A673 (cell line): ENCODE measurements at regions not wholly inside any gene's neighbourhood (a gene's known extent, or its start where the extent isn't known, plus 50 kb on each side); places are given as distances from the start of the nearest gene placed in this dataset.

Experiments
- BruUV-seq: library from RNA; stranded (reverse); fragments of 400-500 nt; replicated peaks from 2 replicates; lab custom pipeline; 2021; lab: Mats Ljungman, UMichigan
- CTCF ChIA-PET: fragments of 300-600 bp; sonication (Branson Sonifier 250); formaldehyde crosslinking; loops from one replicate; lab custom pipeline; 2022; ENCODE audit warnings: antibody characterized with exemption; lab: Charles Lee
- POLR2A ChIA-PET: fragments of 300-600 bp; sonication (Branson Sonifier 250); formaldehyde crosslinking; loops from one replicate; lab custom pipeline; 2022; ENCODE audit warnings: antibody characterized with exemption; ENCODE audit not compliant: low non-redundant PET; lab: Charles Lee
- DNase-seq: peaks from one replicate; pipeline ENCODE4 v3.0.0-alpha.2; 2015; ENCODE audit warnings: low spot score
- H3K27ac ChIP-seq: fragments of 200-600 bp; sonication (generic); 2 replicates; pipeline ENCODE4 v1.5.1; 2016; ENCODE audit warnings: mixed run types, low read depth, mild to moderate bottlenecking, mixed read lengths, antibody characterized with exemption, low read length; ENCODE audit not compliant: poor library complexity, severe bottlenecking
- H3K27me3 ChIP-seq: fragments of 200-600 bp; sonication (generic); replicated peaks from 2 replicates; pipeline ENCODE4 v1.6.1; 2017; ENCODE audit warnings: mixed run types, low read depth, mild to moderate bottlenecking, mixed read lengths, antibody characterized with exemption, low read length; ENCODE audit not compliant: insufficient read depth, poor library complexity
- H3K36me3 ChIP-seq: fragments of 200-600 bp; sonication (generic); 2 replicates; pipeline ENCODE4 v1.6.1; 2016; ENCODE audit warnings: mixed run types, mild to moderate bottlenecking, mixed read lengths, antibody characterized with exemption, low read length; ENCODE audit not compliant: insufficient read depth, poor library complexity, severe bottlenecking
- H3K4me1 ChIP-seq: fragments of 200-600 bp; sonication (generic); 2 replicates; pipeline ENCODE4 v1.6.1; 2017; ENCODE audit warnings: mixed run types, mild to moderate bottlenecking, mixed read lengths, antibody characterized with exemption, low read length; ENCODE audit not compliant: insufficient read depth, poor library complexity, severe bottlenecking
- H3K4me3 ChIP-seq: fragments of 200-600 bp; sonication (generic); 2 replicates; pipeline ENCODE4 v1.5.1; 2016; ENCODE audit warnings: low read depth, mixed run types, mild to moderate bottlenecking, mixed read lengths, low read length; ENCODE audit not compliant: poor library complexity, severe bottlenecking
- H3K9me3 ChIP-seq: fragments of 200-600 bp; sonication (generic); 2 replicates; pipeline ENCODE4 v1.6.1; 2016; ENCODE audit warnings: mixed run types, low read depth, mild to moderate bottlenecking, mixed read lengths, antibody characterized with exemption, low read length; ENCODE audit not compliant: poor library complexity, severe bottlenecking
- CTCF ChIP-seq: fragments of 300-800, 200-600 bp; sonication (generic); conservative IDR thresholded peaks from 2 replicates; pipeline ENCODE4 v1.5.1; 2017; ENCODE audit warnings: low read depth, mild to moderate bottlenecking, antibody characterized with exemption, low read length, moderate library complexity, mixed read lengths
- EZH2 ChIP-seq: fragments of 200-600 bp; sonication (generic); IDR thresholded peaks from 2 replicates; pipeline ENCODE4 v1.6.1; 2017; ENCODE audit warnings: borderline replicate concordance, low read depth, mild to moderate bottlenecking, mixed read lengths, antibody characterized with exemption, low read length; ENCODE audit not compliant: poor library complexity, severe bottlenecking
- intact Hi-C: fragments of 100-400 bp; cut with micrococcal nuclease; formaldehyde crosslinking; loops from one replicate; pipeline ENCODE4 v1.10.0; 2022; ENCODE audit not compliant: unreplicated experiment

- Histone ChIP-seq H3K4me3 (no peak overlapping the region), H3K4me1 (no peaks in the 10 kb centered on the region), H3K36me3 (no peaks in the 10 kb centered on the region), H3K27ac (no peak overlapping the region), H3K9me3 (no peaks in the 10 kb centered on the region), H3K27me3 (no peaks in the 10 kb centered on the region)
- DNase-seq, result no peak
- ChIA-PET CTCF (no interaction called here), POLR2A (no interaction called here)
- no TSS peak for BruUV-seq
- intact Hi-C loops, result no loop called here
- TF ChIP-seq CTCF (no peak), EZH2 (no peak)
These were observed 92.6 kb downstream of the MTRR start for GRCh38 chr5:7961540-7961939.

- CTCF ChIA-PET, result no interaction called here
- no peaks in the 10 kb centered on the region for H3K4me1 ChIP-seq
These were observed 101.9 kb downstream of the MTRR start for GRCh38 chr5:7970816-7971215.

GRCh38 chr5:7976411-7977190 lies 107.7 kb downstream of the MTRR start:
- no peaks in the 10 kb centered on the region for H3K36me3 ChIP-seq
- H3K9me3 ChIP-seq, result no peaks in the 10 kb centered on the region
- H3K4me1 ChIP-seq, result no peaks in the 10 kb centered on the region
- TF ChIP-seq CTCF (no peak), EZH2 (no peak)
- no peak overlapping the region for H3K4me3 ChIP-seq
- BruUV-seq, result no TSS peak
- intact Hi-C loops, result no loop called here
- no peak for DNase-seq
- no peaks in the 10 kb centered on the region for H3K27me3 ChIP-seq
- POLR2A ChIA-PET, result no interaction called here
- H3K27ac ChIP-seq, result no peak overlapping the region
- CTCF ChIA-PET, result no interaction called here

More at GRCh38 chr5:7970816-7971215, 101.9 kb downstream of the MTRR start:
- intact Hi-C loops, result no loop called here
- H3K27ac ChIP-seq, result no peak overlapping the region
- no peak for DNase-seq
- H3K27me3 ChIP-seq, result no peaks in the 10 kb centered on the region
- no peak overlapping the region for H3K4me3 ChIP-seq
- no TSS peak for BruUV-seq
- H3K36me3 ChIP-seq, result no peaks in the 10 kb centered on the region
- H3K9me3 ChIP-seq, result no peaks in the 10 kb centered on the region
- POLR2A ChIA-PET, result no interaction called here
- TF ChIP-seq CTCF, result no peak
- no peak for TF ChIP-seq EZH2
